ENCODE measurements at regions not wholly inside any gene's neighbourhood (a gene's known extent, or its start where the extent isn't known, plus 50 kb on each side); places are given as distances from the start of the nearest gene placed in this dataset.
"Not testable (repeated sequence)": the region's sequence is repeated elsewhere in the genome, so short reads cannot be mapped to it uniquely, and the experiment has no call there.

GRCh38 chr2:35125871-35126270, 1229.7 kb upstream of the CRIM1 start:
- WGBS, 2 donors = 79 to 88% methylated on average over 1 of the region's 1 CpG
- no peak for DNase-seq
- TF ChIP-seq CTCF (IDR thresholded peaks at IDR 0.05; ENCODE audit: control extremely low read depth, extremely low read depth) = no peak
- H3K9ac ChIP-seq (ENCODE audit: insufficient read depth in 1 of 2, low read length in 2 of 2) = no peak overlapping the region
- no peaks in the 10 kb centered on the region for H3K4me1 ChIP-seq (ENCODE audit: control insufficient read depth in 5 of 5, insufficient read depth in 5 of 5, low read length in 5 of 5)
- no peak overlapping the region for H3K4me3 ChIP-seq
- H3K36me3 ChIP-seq (ENCODE audit: control insufficient read depth in 4 of 4, insufficient read depth in 4 of 4, low read length in 4 of 4) = no peaks in the 10 kb centered on the region
- no peaks in the 10 kb centered on the region for H3K27me3 ChIP-seq (ENCODE audit: control insufficient read depth in 3 of 3, insufficient read depth in 3 of 3, low read length in 2 of 3)
- H3K9me3 ChIP-seq (ENCODE audit: control insufficient read depth in 4 of 4, insufficient read depth in 3 of 4, low read length in 3 of 4) = no peaks in the 10 kb centered on the region
- no peak for ATAC-seq (ENCODE audit: insufficient read depth, low FRiP score)
- no peak overlapping the region for H3K27ac ChIP-seq (ENCODE audit: low read depth in 1 of 2, low read length in 1 of 2)

DNA sequence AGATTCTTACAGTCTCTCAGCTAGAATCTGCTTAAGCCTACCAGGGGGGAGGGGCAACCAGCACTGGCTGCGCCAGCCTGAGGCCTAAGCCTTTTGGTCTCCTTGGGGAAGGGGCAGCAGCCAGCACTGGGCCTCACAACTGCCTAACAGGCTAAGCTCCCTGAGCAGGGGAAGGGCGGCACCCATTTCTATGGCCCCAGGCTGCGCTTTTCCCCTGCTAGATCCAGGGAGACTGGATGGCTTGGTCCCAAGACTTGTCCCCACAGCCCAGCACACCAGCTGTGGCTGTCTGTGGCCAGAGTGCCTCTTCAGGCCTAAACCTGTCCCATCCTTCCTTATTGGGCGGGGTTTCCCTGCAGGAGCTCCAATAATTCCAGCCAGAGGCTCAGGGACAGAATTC, 1230.3 kb upstream of the CRIM1 start:
- ATAC-seq (ENCODE audit: insufficient read depth, low FRiP score) (no peak), DNase-seq (no peak)
- Histone ChIP-seq H3K4me1 (ENCODE audit: control insufficient read depth in 5 of 5, insufficient read depth in 5 of 5, low read length in 5 of 5) (no peaks in the 10 kb centered on the region), H3K9me3 (ENCODE audit: control insufficient read depth in 4 of 4, insufficient read depth in 3 of 4, low read length in 3 of 4) (no peaks in the 10 kb centered on the region), H3K27ac (ENCODE audit: low read depth in 1 of 2, low read length in 1 of 2) (no peak overlapping the region), H3K9ac (ENCODE audit: insufficient read depth in 1 of 2, low read length in 2 of 2) (no peak overlapping the region), H3K27me3 (ENCODE audit: control insufficient read depth in 3 of 3, insufficient read depth in 3 of 3, low read length in 2 of 3) (no peaks in the 10 kb centered on the region), H3K36me3 (ENCODE audit: control insufficient read depth in 4 of 4, insufficient read depth in 4 of 4, low read length in 4 of 4) (no peaks in the 10 kb centered on the region), H3K4me3 (no peak overlapping the region)
- WGBS, 2 donors = 87 to 92% methylated on average over 3 to 4 of the region's 4 CpGs
- TF ChIP-seq CTCF (IDR thresholded peaks at IDR 0.05; ENCODE audit: control extremely low read depth, extremely low read depth) = no peak

DNA sequence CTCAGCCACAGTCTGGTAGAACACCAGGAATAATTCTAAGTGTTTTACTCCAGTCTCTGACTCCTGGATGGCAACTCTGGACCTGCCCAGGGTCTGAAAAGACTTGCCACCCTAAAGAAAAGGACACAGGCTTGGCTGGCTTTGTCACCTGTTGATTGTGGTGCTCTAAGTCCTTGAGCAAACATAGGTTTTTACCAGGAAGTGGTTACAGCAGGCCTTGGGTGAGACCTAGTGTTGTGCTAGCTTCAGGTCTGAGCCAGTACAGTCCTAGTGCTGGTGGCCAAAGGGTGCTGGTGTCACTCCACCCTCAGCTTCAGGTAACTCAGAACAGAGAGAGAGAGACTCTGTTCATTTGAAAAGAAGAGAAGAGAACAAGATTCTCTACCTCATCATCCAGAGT, 1239.4 kb upstream of the CRIM1 start:
- no peak for TF ChIP-seq CTCF (IDR thresholded peaks at IDR 0.05; ENCODE audit: control extremely low read depth, extremely low read depth)
- ATAC-seq (ENCODE audit: insufficient read depth, low FRiP score) (no peak), DNase-seq (no peak)
- no peaks in the 10 kb centered on the region for H3K4me1 ChIP-seq (ENCODE audit: control insufficient read depth in 5 of 5, insufficient read depth in 5 of 5, low read length in 5 of 5)
- no peaks in the 10 kb centered on the region for H3K36me3 ChIP-seq (ENCODE audit: control insufficient read depth in 4 of 4, insufficient read depth in 4 of 4, low read length in 4 of 4)
- H3K9me3 ChIP-seq (ENCODE audit: control insufficient read depth in 4 of 4, insufficient read depth in 3 of 4, low read length in 3 of 4) = peaks cover 0 to 2% (median 0%) of the 10 kb centered on the region in 4 donors
- H3K9ac ChIP-seq (ENCODE audit: insufficient read depth in 1 of 2, low read length in 2 of 2) = no peak overlapping the region
- no peak overlapping the region for H3K27ac ChIP-seq (ENCODE audit: low read depth in 1 of 2, low read length in 1 of 2)
- no peak overlapping the region for H3K4me3 ChIP-seq
- H3K27me3 ChIP-seq (ENCODE audit: control insufficient read depth in 3 of 3, insufficient read depth in 3 of 3, low read length in 2 of 3) = no peaks in the 10 kb centered on the region

DNA sequence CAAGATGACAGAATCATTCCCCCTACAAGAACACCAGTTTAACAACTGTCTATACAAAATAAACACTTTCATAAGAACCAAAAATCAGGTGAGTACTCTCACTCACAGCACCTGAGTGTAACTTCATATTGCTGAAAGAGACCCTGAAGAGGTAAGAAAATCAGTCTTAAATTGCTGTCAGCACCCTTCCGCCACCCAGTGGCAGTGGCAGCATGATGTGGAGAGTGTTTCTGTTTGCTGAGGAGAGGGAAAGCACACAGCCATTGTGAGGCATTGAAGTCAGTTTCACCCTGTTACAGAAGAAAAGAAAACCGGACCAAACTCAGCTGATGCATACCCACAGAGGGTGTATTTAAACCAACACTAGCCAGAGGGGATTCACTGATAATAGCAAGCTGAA, 1240.8 kb upstream of the CRIM1 start:
- WGBS, 2 donors = 70 to 73% methylated on average over 2 of the region's 2 CpGs
- no peaks in the 10 kb centered on the region for H3K36me3 ChIP-seq (ENCODE audit: control insufficient read depth in 4 of 4, insufficient read depth in 4 of 4, low read length in 4 of 4)
- H3K27ac ChIP-seq (ENCODE audit: low read depth in 1 of 2, low read length in 1 of 2) = no peak overlapping the region
- no peak for TF ChIP-seq CTCF (IDR thresholded peaks at IDR 0.05; ENCODE audit: control extremely low read depth, extremely low read depth)
- no peak overlapping the region for H3K4me3 ChIP-seq
- no peaks in the 10 kb centered on the region for H3K4me1 ChIP-seq (ENCODE audit: control insufficient read depth in 5 of 5, insufficient read depth in 5 of 5, low read length in 5 of 5)
- H3K9me3 ChIP-seq (ENCODE audit: control insufficient read depth in 4 of 4, insufficient read depth in 3 of 4, low read length in 3 of 4) = peaks cover 0 to 2% (median 0%) of the 10 kb centered on the region in 4 donors
- H3K9ac ChIP-seq (ENCODE audit: insufficient read depth in 1 of 2, low read length in 2 of 2) = no peak overlapping the region
- H3K27me3 ChIP-seq (ENCODE audit: control insufficient read depth in 3 of 3, insufficient read depth in 3 of 3, low read length in 2 of 3) = no peaks in the 10 kb centered on the region
- ATAC-seq (ENCODE audit: insufficient read depth, low FRiP score) (no peak), DNase-seq (peak in 1 of 3 donors; percentile 28)

DNA sequence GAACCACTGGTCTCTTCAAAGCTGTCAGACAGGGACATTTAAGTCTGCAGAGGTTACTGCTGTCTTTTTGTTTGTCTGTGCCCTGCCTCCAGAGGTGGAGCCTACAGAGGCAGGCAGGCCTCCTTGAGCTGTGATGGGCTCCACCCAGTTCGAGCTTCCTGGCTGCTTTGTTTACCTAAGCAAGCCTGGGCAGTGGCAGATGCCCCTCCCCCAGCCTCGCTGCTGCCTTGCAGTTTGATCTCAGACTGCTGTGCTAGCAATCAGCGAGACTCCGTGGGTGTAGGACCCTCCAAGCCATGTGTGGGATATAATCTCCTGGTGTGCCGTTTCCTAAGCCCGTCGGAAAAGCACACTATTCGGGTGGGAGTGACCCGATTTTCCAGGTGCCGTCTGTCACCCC, 1243.2 kb upstream of the CRIM1 start:
- DNase-seq; H3K27me3 ChIP-seq (ENCODE audit: control insufficient read depth in 3 of 3, insufficient read depth in 3 of 3, low read length in 2 of 3); H3K4me1 ChIP-seq (ENCODE audit: control insufficient read depth in 5 of 5, insufficient read depth in 5 of 5, low read length in 5 of 5); H3K27ac ChIP-seq (ENCODE audit: low read depth in 1 of 2, low read length in 1 of 2); H3K36me3 ChIP-seq (ENCODE audit: control insufficient read depth in 4 of 4, insufficient read depth in 4 of 4, low read length in 4 of 4); H3K9me3 ChIP-seq (ENCODE audit: control insufficient read depth in 4 of 4, insufficient read depth in 3 of 4, low read length in 3 of 4); ATAC-seq (ENCODE audit: insufficient read depth, low FRiP score); H3K4me3 ChIP-seq; H3K9ac ChIP-seq (ENCODE audit: insufficient read depth in 1 of 2, low read length in 2 of 2): not testable (repeated sequence)
- 82 to 86% methylated on average over 6 to 9 of the region's 10 CpGs for WGBS, 2 donors

Measured in lung (tissue), 11 donors.